H7 (cell line): ENCODE measurements at regions not wholly inside any gene's neighbourhood (a gene's known extent, or its start where the extent isn't known, plus 50 kb on each side); places are given as distances from the start of the nearest gene placed in this dataset.

Source experiments
- DNase-seq: peaks from one replicate; pipeline ENCODE4 v3.0.0; 2012
- H3K27me3 ChIP-seq: 2 replicates; pipeline ENCODE4 v1.6.0; 2011; ENCODE audit warnings: mild to moderate bottlenecking, low read length; ENCODE audit not compliant: control insufficient read depth, insufficient read depth
- H3K36me3 ChIP-seq: replicated peaks from 2 replicates; pipeline ENCODE4 v1.5.1; 2011; ENCODE audit warnings: low read length; ENCODE audit not compliant: control insufficient read depth, insufficient read depth
- H3K4me3 ChIP-seq: 2 replicates; pipeline ENCODE4 v1.5.1; 2011; ENCODE audit warnings: low read depth, mild to moderate bottlenecking, control low read depth, low read length, moderate library complexity; ENCODE audit not compliant: insufficient read depth

- no peak for DNase-seq
- H3K4me3 ChIP-seq: no peak overlapping the region
- H3K27me3 ChIP-seq: no peaks in the 10 kb centered on the region
- no peaks in the 10 kb centered on the region for H3K36me3 ChIP-seq
These were observed 494.0 kb upstream of the B3GALT2 start for GRCh38 chr1:193680247-193680923.

- DNase-seq: no peak
- Histone ChIP-seq H3K4me3 (no peak overlapping the region), H3K27me3 (no peaks in the 10 kb centered on the region), H3K36me3 (no peaks in the 10 kb centered on the region)
These were observed 491.5 kb upstream of the B3GALT2 start for GRCh38 chr1:193677874-193678273.

GRCh38 chr1:193676996-193677549 lies 490.7 kb upstream of the B3GALT2 start:
- Histone ChIP-seq H3K4me3 (no peak overlapping the region), H3K36me3 (no peaks in the 10 kb centered on the region), H3K27me3 (no peaks in the 10 kb centered on the region)
- DNase-seq: no peak

GRCh38 chr1:193674292-193674944 lies 488.0 kb upstream of the B3GALT2 start:
- no peak overlapping the region for H3K4me3 ChIP-seq
- no peaks in the 10 kb centered on the region for H3K27me3 ChIP-seq
- no peaks in the 10 kb centered on the region for H3K36me3 ChIP-seq
- no peak for DNase-seq

GRCh38 chr1:193666485-193667083 lies 480.2 kb upstream of the B3GALT2 start:
- no peaks in the 10 kb centered on the region for H3K36me3 ChIP-seq
- no peaks in the 10 kb centered on the region for H3K27me3 ChIP-seq
- H3K4me3 ChIP-seq: no peak overlapping the region
- no peak for DNase-seq

- no peaks in the 10 kb centered on the region for H3K36me3 ChIP-seq
- H3K27me3 ChIP-seq: no peaks in the 10 kb centered on the region
- DNase-seq: no peak
- no peak overlapping the region for H3K4me3 ChIP-seq
These were observed 477.6 kb upstream of the B3GALT2 start for GRCh38 chr1:193663965-193664364.

- no peak overlapping the region for H3K4me3 ChIP-seq
- no peak for DNase-seq
- no peaks in the 10 kb centered on the region for H3K36me3 ChIP-seq
- H3K27me3 ChIP-seq: no peaks in the 10 kb centered on the region
These were observed 475.6 kb upstream of the B3GALT2 start for GRCh38 chr1:193662030-193662429.

GRCh38 chr1:193661385-193661784 lies 475.0 kb upstream of the B3GALT2 start:
- Histone ChIP-seq H3K4me3 (no peak overlapping the region), H3K27me3 (no peaks in the 10 kb centered on the region), H3K36me3 (no peaks in the 10 kb centered on the region)
- DNase-seq: no peak

- DNase-seq: no peak
- Histone ChIP-seq H3K36me3 (no peaks in the 10 kb centered on the region), H3K4me3 (no peak overlapping the region), H3K27me3 (no peaks in the 10 kb centered on the region)
These were observed 474.0 kb upstream of the B3GALT2 start for GRCh38 chr1:193660428-193660827.

GRCh38 chr1:193658691-193659090 lies 472.3 kb upstream of the B3GALT2 start:
- no peaks in the 10 kb centered on the region for H3K36me3 ChIP-seq
- H3K27me3 ChIP-seq: no peaks in the 10 kb centered on the region
- H3K4me3 ChIP-seq: no peak overlapping the region
- no peak for DNase-seq

GRCh38 chr1:193658081-193658480 lies 471.7 kb upstream of the B3GALT2 start:
- Histone ChIP-seq H3K4me3 (no peak overlapping the region), H3K36me3 (no peaks in the 10 kb centered on the region), H3K27me3 (no peaks in the 10 kb centered on the region)
- DNase-seq: no peak

- DNase-seq: no peak
- H3K27me3 ChIP-seq: no peaks in the 10 kb centered on the region
- no peaks in the 10 kb centered on the region for H3K36me3 ChIP-seq
These were observed 471.1 kb upstream of the B3GALT2 start for GRCh38 chr1:193657552-193657951.

GRCh38 chr1:193656841-193657240 lies 470.4 kb upstream of the B3GALT2 start:
- no peak for DNase-seq
- Histone ChIP-seq H3K4me3 (no peak overlapping the region), H3K27me3 (no peaks in the 10 kb centered on the region), H3K36me3 (no peaks in the 10 kb centered on the region)

More at GRCh38 chr1:193657552-193657951, 471.1 kb upstream of the B3GALT2 start:
- no peak overlapping the region for H3K4me3 ChIP-seq

GRCh38 chr1:193654951-193655735 lies 468.7 kb upstream of the B3GALT2 start:
- Histone ChIP-seq H3K4me3 (no peak overlapping the region), H3K27me3 (no peaks in the 10 kb centered on the region), H3K36me3 (no peaks in the 10 kb centered on the region)
- DNase-seq: no peak
